GM19238 (cell line): ENCODE measurements at regions not wholly inside any gene's neighbourhood (a gene's known extent, or its start where the extent isn't known, plus 50 kb on each side); places are given as distances from the start of the nearest gene placed in this dataset.

Source experiments
- DNase-seq: peaks from one replicate; pipeline ENCODE4 v3.0.0; 2011; ENCODE audit warnings: low spot score; ENCODE audit not compliant: insufficient read length

GRCh38 chr4:129410115-129410514 lies 314.2 kb downstream of the C4orf33 start:
- DNase-seq: no peak

- DNase-seq: no peak
Observed at GRCh38 chr4:129415004-129415403, 319.1 kb downstream of the C4orf33 start.

GRCh38 chr4:129420637-129421036 lies 324.7 kb downstream of the C4orf33 start:
- DNase-seq: no peak

- no peak for DNase-seq
Observed at GRCh38 chr4:129422277-129422676, 326.3 kb downstream of the C4orf33 start.

GRCh38 chr4:129428454-129428853 lies 332.5 kb downstream of the C4orf33 start:
- DNase-seq: no peak

GRCh38 chr4:129429581-129430320 lies 333.8 kb downstream of the C4orf33 start:
- DNase-seq: no peak

GRCh38 chr4:129437347-129437746 lies 341.4 kb downstream of the C4orf33 start:
- DNase-seq: no peak

GRCh38 chr4:129438456-129438981 lies 342.6 kb downstream of the C4orf33 start:
- DNase-seq: no peak

GRCh38 chr4:129446074-129446473 lies 350.1 kb downstream of the C4orf33 start:
- DNase-seq: no peak

GRCh38 chr4:129453524-129454200 lies 357.7 kb downstream of the C4orf33 start:
- DNase-seq: no peak

- no peak for DNase-seq
Observed at GRCh38 chr4:129455482-129455881, 359.5 kb downstream of the C4orf33 start.

- no peak for DNase-seq
Observed at GRCh38 chr4:129468624-129469023, 372.7 kb downstream of the C4orf33 start.

GRCh38 chr4:129474698-129475097 lies 378.7 kb downstream of the C4orf33 start:
- no peak for DNase-seq

GRCh38 chr4:129481107-129481506 lies 385.2 kb downstream of the C4orf33 start:
- DNase-seq: no peak

GRCh38 chr4:129488427-129488826 lies 392.5 kb downstream of the C4orf33 start:
- DNase-seq: no peak

GRCh38 chr4:129490516-129490915 lies 394.6 kb downstream of the C4orf33 start:
- DNase-seq: no peak

GRCh38 chr4:129498626-129499025 lies 402.7 kb downstream of the C4orf33 start:
- DNase-seq: no peak

- DNase-seq: no peak
Observed at GRCh38 chr4:129514852-129515251, 418.9 kb downstream of the C4orf33 start.

GRCh38 chr4:129515356-129515755 lies 419.4 kb downstream of the C4orf33 start:
- no peak for DNase-seq

GRCh38 chr4:129526812-129527211 lies 430.9 kb downstream of the C4orf33 start:
- DNase-seq: no peak

- no peak for DNase-seq
Observed at GRCh38 chr4:129531253-129531652, 435.3 kb downstream of the C4orf33 start.

GRCh38 chr4:129532573-129532972 lies 436.6 kb downstream of the C4orf33 start:
- DNase-seq: no peak

- no peak for DNase-seq
Observed at GRCh38 chr4:129543299-129543698, 447.3 kb downstream of the C4orf33 start.
